ENCODE measurements at regions not wholly inside any gene's neighbourhood (a gene's known extent, or its start where the extent isn't known, plus 50 kb on each side); places are given as distances from the start of the nearest gene placed in this dataset.

GRCh38 chr14:65279510-65279909, 133.0 kb upstream of the FUT8 start:
- H3K9me3 ChIP-seq (replicated peaks; ENCODE audit: control insufficient read depth, low read depth, low read length), result no peaks in the 10 kb centered on the region
- H3K4me1 ChIP-seq (ENCODE audit: control insufficient read depth, insufficient read depth, low read length), result peaks cover 11% of the 10 kb centered on the region
- peaks cover 2% of the 10 kb centered on the region for H3K27me3 ChIP-seq (ENCODE audit: control insufficient read depth, insufficient read depth, low read length)
- DNase-seq, result no peak
- WGBS (ENCODE audit: insufficient coverage), result 98% methylated on average over 18 of the region's 22 CpGs
- no peak overlapping the region for H3K27ac ChIP-seq (ENCODE audit: low read length)
- H3K4me3 ChIP-seq (ENCODE audit: low read length), result no peak overlapping the region
- no peaks in the 10 kb centered on the region for H3K36me3 ChIP-seq (ENCODE audit: control insufficient read depth, insufficient read depth, low read length)

GRCh38 chr14:65279958-65280357, 132.6 kb upstream of the FUT8 start:
- H3K36me3 ChIP-seq (ENCODE audit: control insufficient read depth, insufficient read depth, low read length), result no peaks in the 10 kb centered on the region
- 95% methylated on average over 17 of the region's 25 CpGs for WGBS (ENCODE audit: insufficient coverage)
- no peak overlapping the region for H3K27ac ChIP-seq (ENCODE audit: low read length)
- no peak for DNase-seq
- no peaks in the 10 kb centered on the region for H3K9me3 ChIP-seq (replicated peaks; ENCODE audit: control insufficient read depth, low read depth, low read length)
- peaks cover 11% of the 10 kb centered on the region for H3K4me1 ChIP-seq (ENCODE audit: control insufficient read depth, insufficient read depth, low read length)
- peaks cover 2% of the 10 kb centered on the region for H3K27me3 ChIP-seq (ENCODE audit: control insufficient read depth, insufficient read depth, low read length)
- H3K4me3 ChIP-seq (ENCODE audit: low read length), result no peak overlapping the region

GRCh38 chr14:65280653-65281052, 131.9 kb upstream of the FUT8 start:
- WGBS (ENCODE audit: insufficient coverage), result 98% methylated on average over 22 of the region's 22 CpGs

GRCh38 chr14:65281991-65282895, 130.3 kb upstream of the FUT8 start:
- peaks cover 11% of the 10 kb centered on the region for H3K4me1 ChIP-seq (ENCODE audit: control insufficient read depth, insufficient read depth, low read length)
- DNase-seq, result peak; percentile 13
- H3K27me3 ChIP-seq (ENCODE audit: control insufficient read depth, insufficient read depth, low read length), result peaks cover 2% of the 10 kb centered on the region
- H3K4me3 ChIP-seq (ENCODE audit: low read length), result no peak overlapping the region
- H3K27ac ChIP-seq (ENCODE audit: low read length), result no peak overlapping the region
- WGBS (ENCODE audit: insufficient coverage), result 33% methylated on average over 6 of the region's 12 CpGs
- no peaks in the 10 kb centered on the region for H3K36me3 ChIP-seq (ENCODE audit: control insufficient read depth, insufficient read depth, low read length)
- no peaks in the 10 kb centered on the region for H3K9me3 ChIP-seq (replicated peaks; ENCODE audit: control insufficient read depth, low read depth, low read length)

More at GRCh38 chr14:65280653-65281052, 131.9 kb upstream of the FUT8 start:
- Histone ChIP-seq H3K36me3 (ENCODE audit: control insufficient read depth, insufficient read depth, low read length) (no peaks in the 10 kb centered on the region), H3K4me3 (ENCODE audit: low read length) (no peak overlapping the region), H3K9me3 (replicated peaks; ENCODE audit: control insufficient read depth, low read depth, low read length) (no peaks in the 10 kb centered on the region), H3K4me1 (ENCODE audit: control insufficient read depth, insufficient read depth, low read length) (peaks cover 11% of the 10 kb centered on the region), H3K27me3 (ENCODE audit: control insufficient read depth, insufficient read depth, low read length) (peaks cover 2% of the 10 kb centered on the region), H3K27ac (ENCODE audit: low read length) (no peak overlapping the region)
- DNase-seq, result no peak

GRCh38 chr14:65282896-65283253, 129.7 kb upstream of the FUT8 start:
- peaks cover 11% of the 10 kb centered on the region for H3K4me1 ChIP-seq (ENCODE audit: control insufficient read depth, insufficient read depth, low read length)
- H3K36me3 ChIP-seq (ENCODE audit: control insufficient read depth, insufficient read depth, low read length), result no peaks in the 10 kb centered on the region
- H3K27ac ChIP-seq (ENCODE audit: low read length), result no peak overlapping the region
- H3K27me3 ChIP-seq (ENCODE audit: control insufficient read depth, insufficient read depth, low read length), result peaks cover 2% of the 10 kb centered on the region
- 80% methylated on average over 1 of the region's 3 CpGs for WGBS (ENCODE audit: insufficient coverage)
- H3K4me3 ChIP-seq (ENCODE audit: low read length), result no peak overlapping the region
- no peak for DNase-seq
- no peaks in the 10 kb centered on the region for H3K9me3 ChIP-seq (replicated peaks; ENCODE audit: control insufficient read depth, low read depth, low read length)

- Histone ChIP-seq H3K27me3 (ENCODE audit: control insufficient read depth, insufficient read depth, low read length) (peaks cover 2% of the 10 kb centered on the region), H3K27ac (ENCODE audit: low read length) (no peak overlapping the region), H3K36me3 (ENCODE audit: control insufficient read depth, insufficient read depth, low read length) (no peaks in the 10 kb centered on the region), H3K4me3 (ENCODE audit: low read length) (no peak overlapping the region), H3K9me3 (replicated peaks; ENCODE audit: control insufficient read depth, low read depth, low read length) (no peaks in the 10 kb centered on the region), H3K4me1 (ENCODE audit: control insufficient read depth, insufficient read depth, low read length) (peaks cover 11% of the 10 kb centered on the region)
- no peak for DNase-seq
- WGBS (ENCODE audit: insufficient coverage), result 77% methylated on average over 5 of the region's 8 CpGs
Measured at GRCh38 chr14:65286443-65286842, 126.1 kb upstream of the FUT8 start.

- no peak for DNase-seq
- H3K4me3 ChIP-seq (ENCODE audit: low read length), result no peak overlapping the region
- H3K4me1 ChIP-seq (ENCODE audit: control insufficient read depth, insufficient read depth, low read length), result peaks cover 5% of the 10 kb centered on the region
- 74% methylated on average over 25 of the region's 29 CpGs for WGBS (ENCODE audit: insufficient coverage)
- H3K36me3 ChIP-seq (ENCODE audit: control insufficient read depth, insufficient read depth, low read length), result no peaks in the 10 kb centered on the region
- no peak overlapping the region for H3K27ac ChIP-seq (ENCODE audit: low read length)
- no peaks in the 10 kb centered on the region for H3K27me3 ChIP-seq (ENCODE audit: control insufficient read depth, insufficient read depth, low read length)
- H3K9me3 ChIP-seq (replicated peaks; ENCODE audit: control insufficient read depth, low read depth, low read length), result no peaks in the 10 kb centered on the region
Measured at GRCh38 chr14:65287264-65288131, 125.0 kb upstream of the FUT8 start.

GRCh38 chr14:65290830-65291229, 121.7 kb upstream of the FUT8 start:
- H3K4me1 ChIP-seq (ENCODE audit: control insufficient read depth, insufficient read depth, low read length), result no peaks in the 10 kb centered on the region
- no peak overlapping the region for H3K27ac ChIP-seq (ENCODE audit: low read length)
- no peaks in the 10 kb centered on the region for H3K9me3 ChIP-seq (replicated peaks; ENCODE audit: control insufficient read depth, low read depth, low read length)
- H3K4me3 ChIP-seq (ENCODE audit: low read length), result no peak overlapping the region
- DNase-seq, result no peak
- WGBS (ENCODE audit: insufficient coverage), result 75% methylated on average over 2 of the region's 3 CpGs
- H3K27me3 ChIP-seq (ENCODE audit: control insufficient read depth, insufficient read depth, low read length), result no peaks in the 10 kb centered on the region
- no peaks in the 10 kb centered on the region for H3K36me3 ChIP-seq (ENCODE audit: control insufficient read depth, insufficient read depth, low read length)

- no peak overlapping the region for H3K27ac ChIP-seq (ENCODE audit: low read length)
Measured at GRCh38 chr14:65291531-65291930, 121.0 kb upstream of the FUT8 start.

GRCh38 chr14:65294816-65295215, 117.7 kb upstream of the FUT8 start:
- no peak overlapping the region for H3K4me3 ChIP-seq (ENCODE audit: low read length)
- DNase-seq, result no peak
- no peaks in the 10 kb centered on the region for H3K9me3 ChIP-seq (replicated peaks; ENCODE audit: control insufficient read depth, low read depth, low read length)
- WGBS (ENCODE audit: insufficient coverage), result no CpG with 5 or more reads among the region's 1 CpG
- H3K27me3 ChIP-seq (ENCODE audit: control insufficient read depth, insufficient read depth, low read length), result no peaks in the 10 kb centered on the region
- no peaks in the 10 kb centered on the region for H3K36me3 ChIP-seq (ENCODE audit: control insufficient read depth, insufficient read depth, low read length)
- no peak overlapping the region for H3K27ac ChIP-seq (ENCODE audit: low read length)
- no peaks in the 10 kb centered on the region for H3K4me1 ChIP-seq (ENCODE audit: control insufficient read depth, insufficient read depth, low read length)

More at GRCh38 chr14:65291531-65291930, 121.0 kb upstream of the FUT8 start:
- no peak for DNase-seq
- WGBS (ENCODE audit: insufficient coverage), result 50% methylated on average over 1 of the region's 3 CpGs
- Histone ChIP-seq H3K4me3 (ENCODE audit: low read length) (no peak overlapping the region), H3K27me3 (ENCODE audit: control insufficient read depth, insufficient read depth, low read length) (no peaks in the 10 kb centered on the region), H3K36me3 (ENCODE audit: control insufficient read depth, insufficient read depth, low read length) (no peaks in the 10 kb centered on the region), H3K9me3 (replicated peaks; ENCODE audit: control insufficient read depth, low read depth, low read length) (no peaks in the 10 kb centered on the region), H3K4me1 (ENCODE audit: control insufficient read depth, insufficient read depth, low read length) (no peaks in the 10 kb centered on the region)

Measured in muscle of leg (tissue), 3 donors.